ENCODE measurements at regions not wholly inside any gene's neighbourhood (a gene's known extent, or its start where the extent isn't known, plus 50 kb on each side); places are given as distances from the start of the nearest gene placed in this dataset.

GRCh38 chr2:2575870-2576386, 244.9 kb upstream of the MYT1L start:
- TF ChIP-seq CTCF (IDR thresholded peaks at IDR 0.05): no peak
- no peak for TF ChIP-seq EP300 (IDR thresholded peaks at IDR 0.05)
